Endothelial cell of umbilical vein (primary cell): ENCODE measurements at regions not wholly inside any gene's neighbourhood (a gene's known extent, or its start where the extent isn't known, plus 50 kb on each side); places are given as distances from the start of the nearest gene placed in this dataset.

Experiments
- CTCF ChIP-seq, 2 donors: IDR thresholded peaks; 1 replicate in 1 of 2; 2 replicates in 1 of 2; pipeline ENCODE4 v1.5.1; 2011; ENCODE audit warnings: low read length in 2 of 2, mild to moderate bottlenecking in 2 of 2, moderate library complexity in 2 of 2, control low read depth in 1 of 2, inconsistent platforms in 1 of 2, low read depth in 1 of 2; ENCODE audit not compliant: insufficient read depth in 1 of 2; ENCODE audit errors: extremely low read depth in 1 of 2
- FOS ChIP-seq: IDR thresholded peaks from 2 replicates; pipeline ENCODE4 v1.6.1; 2011; ENCODE audit warnings: mild to moderate bottlenecking, low read length, moderate library complexity, borderline replicate concordance; ENCODE audit not compliant: insufficient read depth
- GATA2 ChIP-seq: IDR thresholded peaks from 2 replicates; pipeline ENCODE4 v1.7.0; 2011; ENCODE audit warnings: low read depth, mild to moderate bottlenecking, moderate library complexity, mixed read lengths, low read length; ENCODE audit not compliant: insufficient read length, insufficient read depth
- POLR2A ChIP-seq: IDR thresholded peaks from 2 replicates; pipeline ENCODE4 v1.6.1; 2012; ENCODE audit warnings: low read depth, mild to moderate bottlenecking, control low read depth, low read length

- TF ChIP-seq GATA2 (no peak), CTCF (IDR thresholded peaks at IDR 0.05; ENCODE audit: extremely low read depth in 1 of 2, insufficient read depth in 1 of 2, low read depth in 1 of 2, low read length in 2 of 2) (no peak), POLR2A (no peak), FOS (no peak)
Measured at GRCh38 chr10:91149550-91149949, 70.9 kb upstream of the PCGF5 start.
